ENCODE measurements at regions not wholly inside any gene's neighbourhood (a gene's known extent, or its start where the extent isn't known, plus 50 kb on each side); places are given as distances from the start of the nearest gene placed in this dataset.

- Mint-ChIP-seq H3K4me3 (no peak overlapping the region), H3K27me3 (ENCODE audit: low read depth) (peaks cover 4% of the 10 kb centered on the region), H3K27ac (no peak overlapping the region), H3K4me1 (ENCODE audit: low read depth) (no peaks in the 10 kb centered on the region), H3K9me3 (no peaks in the 10 kb centered on the region), H3K36me3 (ENCODE audit: low read depth) (no peaks in the 10 kb centered on the region)
- no peak for DNase-seq (ENCODE audit: low spot score)
These were observed 574.1 kb downstream of the PTPRU start for GRCh38 chr1:29810121-29811120.

- no peak overlapping the region for H3K27ac Mint-ChIP-seq
These were observed 573.3 kb downstream of the PTPRU start for GRCh38 chr1:29809446-29810120.

GRCh38 chr1:29808141-29808995 is 572.0 kb downstream of the PTPRU start:
- no peaks in the 10 kb centered on the region for H3K9me3 Mint-ChIP-seq
- no peak overlapping the region for H3K4me3 Mint-ChIP-seq
- no peak overlapping the region for H3K27ac Mint-ChIP-seq
- no peaks in the 10 kb centered on the region for H3K4me1 Mint-ChIP-seq (ENCODE audit: low read depth)
- no peaks in the 10 kb centered on the region for H3K27me3 Mint-ChIP-seq (ENCODE audit: low read depth)
- DNase-seq (ENCODE audit: low spot score): no peak
- no peaks in the 10 kb centered on the region for H3K36me3 Mint-ChIP-seq (ENCODE audit: low read depth)

More at GRCh38 chr1:29809446-29810120, 573.3 kb downstream of the PTPRU start:
- Mint-ChIP-seq H3K9me3 (no peaks in the 10 kb centered on the region), H3K4me1 (ENCODE audit: low read depth) (no peaks in the 10 kb centered on the region), H3K27me3 (ENCODE audit: low read depth) (peaks cover 3% of the 10 kb centered on the region), H3K4me3 (no peak overlapping the region), H3K36me3 (ENCODE audit: low read depth) (no peaks in the 10 kb centered on the region)
- no peak for DNase-seq (ENCODE audit: low spot score)

GRCh38 chr1:29807689-29808088 is 571.4 kb downstream of the PTPRU start:
- no peak overlapping the region for H3K4me3 Mint-ChIP-seq
- H3K27me3 Mint-ChIP-seq (ENCODE audit: low read depth): no peaks in the 10 kb centered on the region
- H3K36me3 Mint-ChIP-seq (ENCODE audit: low read depth): no peaks in the 10 kb centered on the region
- H3K27ac Mint-ChIP-seq: no peak overlapping the region
- H3K4me1 Mint-ChIP-seq (ENCODE audit: low read depth): no peaks in the 10 kb centered on the region
- H3K9me3 Mint-ChIP-seq: no peaks in the 10 kb centered on the region
- DNase-seq (ENCODE audit: low spot score): no peak

- Mint-ChIP-seq H3K27ac (no peak overlapping the region), H3K9me3 (no peaks in the 10 kb centered on the region), H3K4me3 (no peak overlapping the region), H3K36me3 (ENCODE audit: low read depth) (no peaks in the 10 kb centered on the region), H3K4me1 (ENCODE audit: low read depth) (no peaks in the 10 kb centered on the region), H3K27me3 (ENCODE audit: low read depth) (no peaks in the 10 kb centered on the region)
- no peak for DNase-seq (ENCODE audit: low spot score)
These were observed 570.5 kb downstream of the PTPRU start for GRCh38 chr1:29806646-29807319.

GRCh38 chr1:29805896-29806160 is 569.5 kb downstream of the PTPRU start:
- H3K4me3 Mint-ChIP-seq: no peak overlapping the region
- H3K9me3 Mint-ChIP-seq: no peaks in the 10 kb centered on the region
- no peak for DNase-seq (ENCODE audit: low spot score)
- H3K27me3 Mint-ChIP-seq (ENCODE audit: low read depth): no peaks in the 10 kb centered on the region
- H3K4me1 Mint-ChIP-seq (ENCODE audit: low read depth): no peaks in the 10 kb centered on the region
- H3K27ac Mint-ChIP-seq: no peak overlapping the region
- no peaks in the 10 kb centered on the region for H3K36me3 Mint-ChIP-seq (ENCODE audit: low read depth)

GRCh38 chr1:29805122-29805895 is 569.0 kb downstream of the PTPRU start:
- no peaks in the 10 kb centered on the region for H3K36me3 Mint-ChIP-seq (ENCODE audit: low read depth)
- no peak for DNase-seq (ENCODE audit: low spot score)
- no peaks in the 10 kb centered on the region for H3K4me1 Mint-ChIP-seq (ENCODE audit: low read depth)
- no peaks in the 10 kb centered on the region for H3K9me3 Mint-ChIP-seq
- no peaks in the 10 kb centered on the region for H3K27me3 Mint-ChIP-seq (ENCODE audit: low read depth)
- no peak overlapping the region for H3K27ac Mint-ChIP-seq
- no peak overlapping the region for H3K4me3 Mint-ChIP-seq

- H3K27me3 Mint-ChIP-seq (ENCODE audit: low read depth): no peaks in the 10 kb centered on the region
- H3K9me3 Mint-ChIP-seq: no peaks in the 10 kb centered on the region
- no peaks in the 10 kb centered on the region for H3K36me3 Mint-ChIP-seq (ENCODE audit: low read depth)
- H3K4me3 Mint-ChIP-seq: no peak overlapping the region
- H3K4me1 Mint-ChIP-seq (ENCODE audit: low read depth): no peaks in the 10 kb centered on the region
- DNase-seq (ENCODE audit: low spot score): no peak
- no peak overlapping the region for H3K27ac Mint-ChIP-seq
These were observed 568.0 kb downstream of the PTPRU start for GRCh38 chr1:29804181-29804899.

- Mint-ChIP-seq H3K27me3 (ENCODE audit: low read depth) (no peaks in the 10 kb centered on the region), H3K27ac (no peak overlapping the region), H3K4me3 (no peak overlapping the region), H3K36me3 (ENCODE audit: low read depth) (no peaks in the 10 kb centered on the region), H3K4me1 (ENCODE audit: low read depth) (no peaks in the 10 kb centered on the region), H3K9me3 (no peaks in the 10 kb centered on the region)
- DNase-seq (ENCODE audit: low spot score): no peak
These were observed 567.2 kb downstream of the PTPRU start for GRCh38 chr1:29803486-29803885.

GRCh38 chr1:29802181-29803068 is 566.1 kb downstream of the PTPRU start:
- H3K27me3 Mint-ChIP-seq (ENCODE audit: low read depth): no peaks in the 10 kb centered on the region
- no peak overlapping the region for H3K27ac Mint-ChIP-seq
- H3K4me3 Mint-ChIP-seq: no peak overlapping the region
- no peaks in the 10 kb centered on the region for H3K4me1 Mint-ChIP-seq (ENCODE audit: low read depth)
- no peaks in the 10 kb centered on the region for H3K36me3 Mint-ChIP-seq (ENCODE audit: low read depth)
- no peaks in the 10 kb centered on the region for H3K9me3 Mint-ChIP-seq
- no peak for DNase-seq (ENCODE audit: low spot score)

- no peak overlapping the region for H3K4me3 Mint-ChIP-seq
- H3K4me1 Mint-ChIP-seq (ENCODE audit: low read depth): no peaks in the 10 kb centered on the region
- H3K9me3 Mint-ChIP-seq: no peaks in the 10 kb centered on the region
- DNase-seq (ENCODE audit: low spot score): no peak
- no peaks in the 10 kb centered on the region for H3K27me3 Mint-ChIP-seq (ENCODE audit: low read depth)
- H3K27ac Mint-ChIP-seq: no peak overlapping the region
- no peaks in the 10 kb centered on the region for H3K36me3 Mint-ChIP-seq (ENCODE audit: low read depth)
These were observed 565.2 kb downstream of the PTPRU start for GRCh38 chr1:29801561-29801973.

- H3K4me1 Mint-ChIP-seq (ENCODE audit: low read depth): no peaks in the 10 kb centered on the region
- no peak for DNase-seq (ENCODE audit: low spot score)
- no peak overlapping the region for H3K27ac Mint-ChIP-seq
- H3K27me3 Mint-ChIP-seq (ENCODE audit: low read depth): no peaks in the 10 kb centered on the region
- no peaks in the 10 kb centered on the region for H3K9me3 Mint-ChIP-seq
- no peaks in the 10 kb centered on the region for H3K36me3 Mint-ChIP-seq (ENCODE audit: low read depth)
- H3K4me3 Mint-ChIP-seq: no peak overlapping the region
These were observed 564.7 kb downstream of the PTPRU start for GRCh38 chr1:29801003-29801402.
